NB4 (cell line): ENCODE measurements at regions not wholly inside any gene's neighbourhood (a gene's known extent, or its start where the extent isn't known, plus 50 kb on each side); places are given as distances from the start of the nearest gene placed in this dataset.

Source experiments
- DNase-seq: peaks from one replicate; pipeline ENCODE4 v3.0.0; 2010; ENCODE audit warnings: low read depth
- H3K4me3 ChIP-seq: one replicate; pipeline ENCODE4 v1.5.1; 2011; ENCODE audit warnings: mild to moderate bottlenecking, low read depth, low read length, moderate library complexity
- MAX ChIP-seq: IDR thresholded peaks from 2 replicates; pipeline ENCODE4 v1.6.1; 2011; ENCODE audit warnings: low read depth, low read length
- MYC ChIP-seq: IDR thresholded peaks from 2 replicates; pipeline ENCODE4 v1.6.1; 2011; ENCODE audit warnings: low read depth, low read length
- POLR2A ChIP-seq: IDR thresholded peaks from 2 replicates; pipeline ENCODE4 v1.6.1; 2011; ENCODE audit warnings: mild to moderate bottlenecking; ENCODE audit not compliant: insufficient read length; ENCODE audit errors: extremely low read depth
- TF ChIP-seq, protein P1 (sequence below): IDR thresholded peaks from one replicate; pipeline ENCODE4 v1.5.1; 2012; ENCODE audit warnings: low read depth, low read length

DNA sequence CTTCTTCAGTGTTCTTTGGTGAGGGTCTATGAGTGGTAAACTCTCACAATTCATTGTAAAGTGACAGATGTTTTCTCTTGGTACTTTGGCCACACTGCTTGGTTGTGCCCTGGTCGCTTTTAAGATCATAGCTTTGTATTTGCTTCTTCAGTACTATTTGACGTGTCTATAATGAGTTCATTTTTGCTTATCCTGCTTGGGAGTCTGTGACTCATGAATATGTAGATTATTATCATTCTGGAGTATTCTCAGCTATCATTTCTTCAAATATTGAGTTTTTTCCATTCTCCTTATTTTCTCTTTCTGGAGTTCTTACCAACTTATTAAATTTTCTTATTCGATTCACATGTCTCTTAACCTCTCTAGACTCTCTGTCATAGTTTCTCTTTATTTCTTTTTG lies 73.0 kb upstream of the HS6ST1 start:
- no peak for DNase-seq
- TF ChIP-seq POLR2A (no peak), MYC (no peak), MAX (no peak)
- TF ChIP-seq, protein P1, sequence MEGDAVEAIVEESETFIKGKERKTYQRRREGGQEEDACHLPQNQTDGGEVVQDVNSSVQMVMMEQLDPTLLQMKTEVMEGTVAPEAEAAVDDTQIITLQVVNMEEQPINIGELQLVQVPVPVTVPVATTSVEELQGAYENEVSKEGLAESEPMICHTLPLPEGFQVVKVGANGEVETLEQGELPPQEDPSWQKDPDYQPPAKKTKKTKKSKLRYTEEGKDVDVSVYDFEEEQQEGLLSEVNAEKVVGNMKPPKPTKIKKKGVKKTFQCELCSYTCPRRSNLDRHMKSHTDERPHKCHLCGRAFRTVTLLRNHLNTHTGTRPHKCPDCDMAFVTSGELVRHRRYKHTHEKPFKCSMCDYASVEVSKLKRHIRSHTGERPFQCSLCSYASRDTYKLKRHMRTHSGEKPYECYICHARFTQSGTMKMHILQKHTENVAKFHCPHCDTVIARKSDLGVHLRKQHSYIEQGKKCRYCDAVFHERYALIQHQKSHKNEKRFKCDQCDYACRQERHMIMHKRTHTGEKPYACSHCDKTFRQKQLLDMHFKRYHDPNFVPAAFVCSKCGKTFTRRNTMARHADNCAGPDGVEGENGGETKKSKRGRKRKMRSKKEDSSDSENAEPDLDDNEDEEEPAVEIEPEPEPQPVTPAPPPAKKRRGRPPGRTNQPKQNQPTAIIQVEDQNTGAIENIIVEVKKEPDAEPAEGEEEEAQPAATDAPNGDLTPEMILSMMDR: no peak
- H3K4me3 ChIP-seq: no peak overlapping the region

GRCh38 chr2:128392207-128392606 lies 73.5 kb upstream of the HS6ST1 start:
- TF ChIP-seq MYC (no peak), POLR2A (no peak), MAX (no peak)
- TF ChIP-seq, protein P1: no peak
- no peak overlapping the region for H3K4me3 ChIP-seq
- DNase-seq: no peak

GRCh38 chr2:128394007-128394730 lies 75.5 kb upstream of the HS6ST1 start:
- no peak for DNase-seq
- TF ChIP-seq, protein P1: no peak
- TF ChIP-seq MYC (no peak), POLR2A (no peak), MAX (no peak)

DNA sequence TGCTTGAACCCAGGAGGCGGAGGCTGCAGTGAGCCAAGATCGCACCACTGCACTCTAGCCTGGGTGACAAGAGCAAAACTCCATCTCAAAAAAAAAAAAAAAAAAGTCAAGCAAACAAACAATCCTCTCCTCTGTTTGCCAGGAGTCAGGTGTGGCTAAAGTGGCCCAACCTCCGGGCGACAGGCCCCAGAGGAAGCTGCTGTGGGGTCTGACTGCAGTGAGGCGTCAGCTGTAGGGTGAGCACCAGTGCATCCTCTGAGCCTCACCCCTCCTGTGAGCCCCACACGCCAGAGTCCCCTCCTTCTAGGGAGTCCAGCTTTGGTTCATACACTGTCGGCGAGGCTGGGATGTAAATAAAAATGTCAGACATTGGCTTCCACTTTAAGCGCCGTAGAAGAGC lies 76.5 kb upstream of the HS6ST1 start:
- TF ChIP-seq MAX: no peak
- no peak for TF ChIP-seq POLR2A
- TF ChIP-seq, protein P1: no peak
- TF ChIP-seq MYC: no peak
- no peak for DNase-seq
- no peak overlapping the region for H3K4me3 ChIP-seq

More at GRCh38 chr2:128394007-128394730, 75.5 kb upstream of the HS6ST1 start:
- no peak overlapping the region for H3K4me3 ChIP-seq

- no peak overlapping the region for H3K4me3 ChIP-seq
- no peak for DNase-seq
- TF ChIP-seq, protein P1: no peak
- TF ChIP-seq MYC: no peak
- TF ChIP-seq MAX: no peak
- no peak for TF ChIP-seq POLR2A
Observed at GRCh38 chr2:128395640-128396499, 77.2 kb upstream of the HS6ST1 start.
